ENCODE measurements at regions not wholly inside any gene's neighbourhood (a gene's known extent, or its start where the extent isn't known, plus 50 kb on each side); places are given as distances from the start of the nearest gene placed in this dataset.

- TF ChIP-seq JUNB (IDR thresholded peaks at IDR 0.05) = no peak
These were observed 945.6 kb upstream of the ARRDC3 start (continued) for GRCh38 chr5:92328584-92329259.

- Histone ChIP-seq H3K27ac (ENCODE audit: control insufficient read depth, insufficient read depth) (no peak overlapping the region), H3K27me3 (replicated peaks in 1 of 2; ENCODE audit: control insufficient read depth in 2 of 2, insufficient read depth in 2 of 2, low read length in 1 of 2) (no peaks in the 10 kb centered on the region), H3K36me3 (ENCODE audit: control insufficient read depth in 2 of 2, insufficient read depth in 2 of 2, low read length in 1 of 2) (no peaks in the 10 kb centered on the region), H3K9ac (ENCODE audit: control insufficient read depth, insufficient read depth, low read length) (no peak overlapping the region), H3K79me2 (ENCODE audit: control insufficient read depth, insufficient read depth, low read length) (no peaks in the 10 kb centered on the region), H3K4me1 (ENCODE audit: control insufficient read depth, insufficient read depth, low read length) (no peaks in the 10 kb centered on the region), H4K20me1 (ENCODE audit: control insufficient read depth, insufficient read depth) (no peaks in the 10 kb centered on the region), H3K4me3 (no peak overlapping the region), H2AFZ (ENCODE audit: control insufficient read depth, low read depth, low read length) (no peak overlapping the region), H3K4me2 (ENCODE audit: control insufficient read depth, insufficient read depth) (no peak overlapping the region), H3K9me3 (replicated peaks; ENCODE audit: control insufficient read depth, insufficient read depth, low read length) (no peaks in the 10 kb centered on the region)
- in situ Hi-C loops (cut with MboI) (no loop called here), intact Hi-C loops (cut with micrococcal nuclease; ENCODE audit: unreplicated experiment) (no loop called here)
- ChIA-PET RAD21 (ENCODE audit: unreplicated experiment) (no interaction called here), SMC1A (ENCODE audit: uncharacterized antibody, unreplicated experiment) (no interaction called here), POLR2A (no interaction called here), CTCF (no interaction called here)
- BruUV-seq (replicated peaks) = no TSS peak
- WGBS (ENCODE audit: insufficient coverage, insufficient replicate concordance, low lambda C conversion rate, missing lambda C conversion rate) = 56% methylated on average over 5 of the region's 5 CpGs
- DNase-seq (ENCODE audit: low read depth, low spot score) (no peak), FAIRE-seq (no peak), ATAC-seq (no peak)
- TF ChIP-seq SREBF2 (IDR thresholded peaks at IDR 0.05; ENCODE audit: low read length) (no peak), EZH2 (IDR thresholded peaks at IDR 0.05; ENCODE audit: borderline replicate concordance, control insufficient read depth, low read depth, low read length) (no peak), MTA3 (IDR thresholded peaks at IDR 0.05; ENCODE audit: borderline replicate concordance, low read length) (no peak), CEBPB (IDR thresholded peaks at IDR 0.05; ENCODE audit: borderline replicate concordance in 1 of 2, low read depth in 2 of 2, low read length in 2 of 2) (no peak), CTCF (IDR thresholded peaks at IDR 0.05 in 2 of 3, conservative IDR thresholded peaks at IDR 0.05 in 1 of 3; ENCODE audit: control insufficient read depth in 2 of 3, extremely low read depth in 1 of 3, insufficient read depth in 1 of 3, low read depth in 3 of 3, low read length in 3 of 3) (no peak), POLR2AphosphoS5 (IDR thresholded peaks at IDR 0.05; ENCODE audit: low read length) (no peak), TAF1 (IDR thresholded peaks at IDR 0.05; ENCODE audit: borderline replicate concordance, low read depth, low read length) (no peak), KDM1A (IDR thresholded peaks at IDR 0.05; ENCODE audit: borderline replicate concordance) (no peak), E2F8 (IDR thresholded peaks at IDR 0.05; ENCODE audit: low read depth, partially characterized antibody) (no peak), SUZ12 (IDR thresholded peaks at IDR 0.05; ENCODE audit: unreplicated experiment) (no peak)
These were observed 937.3 kb upstream of the ARRDC3 start for GRCh38 chr5:92320446-92320845.

All from GM12878 (cell line).